GM10248 (cell line): ENCODE measurements at regions not wholly inside any gene's neighbourhood (a gene's known extent, or its start where the extent isn't known, plus 50 kb on each side); places are given as distances from the start of the nearest gene placed in this dataset.
"Not testable (repeated sequence)": the region's sequence is repeated elsewhere in the genome, so short reads cannot be mapped to it uniquely, and the experiment has no call there.

Experiments
- CTCF ChIA-PET: fragments of 300-600 bp; sonication (Branson Sonifier 250); formaldehyde crosslinking; extraction: SDS; loops from one replicate; lab custom pipeline; 2021; ENCODE audit warnings: antibody characterized with exemption; lab: Yijun Ruan, JAX
- POLR2A ChIA-PET: fragments of 350-650 bp; sonication (Branson Sonifier 250); formaldehyde crosslinking; extraction: SDS; loops from one replicate; lab custom pipeline; 2020; ENCODE audit warnings: antibody characterized with exemption; lab: Yijun Ruan, JAX
- DNase-seq: peaks from one replicate; pipeline ENCODE4 v3.0.0; 2012; ENCODE audit errors: extremely low spot score
- CTCF ChIP-seq: IDR thresholded peaks from 2 replicates; pipeline ENCODE4 v1.5.1; 2012; ENCODE audit warnings: mild to moderate bottlenecking, low read depth; ENCODE audit errors: extremely low read depth, missing control alignments, control extremely low read depth

GRCh38 chr10:89975771-89976170 is 274.4 kb downstream of the KIF20B start:
- POLR2A ChIA-PET = no interaction called here
- CTCF ChIA-PET = no interaction called here
- DNase-seq = no peak
- no peak for TF ChIP-seq CTCF

- DNase-seq = no peak
- TF ChIP-seq CTCF = no peak
- POLR2A ChIA-PET = no interaction called here
- CTCF ChIA-PET = interaction anchor here (1.4 kb wide), 1 partner anchor 94 kb away, joined by 4 read pairs; no protein-coding TSS in a partner anchor
These were observed 276.7 kb downstream of the KIF20B start for GRCh38 chr10:89978081-89978480.

- no peak for TF ChIP-seq CTCF
- POLR2A ChIA-PET = no interaction called here
- no peak for DNase-seq
- CTCF ChIA-PET = interaction anchor here (1.0 kb wide), 1 partner anchor 14 kb away, joined by 3 read pairs; no protein-coding TSS in a partner anchor
These were observed 278.3 kb downstream of the KIF20B start for GRCh38 chr10:89979726-89980125.

- ChIA-PET CTCF (interaction anchor here (1.0 kb wide), 1 partner anchor 14 kb away, joined by 3 read pairs; no protein-coding TSS in a partner anchor), POLR2A (no interaction called here)
- no peak for DNase-seq
- no peak for TF ChIP-seq CTCF
These were observed 278.8 kb downstream of the KIF20B start for GRCh38 chr10:89980166-89980565.

- POLR2A ChIA-PET = no interaction called here
- CTCF ChIA-PET = no interaction called here
- no peak for DNase-seq
- no peak for TF ChIP-seq CTCF
These were observed 280.5 kb downstream of the KIF20B start for GRCh38 chr10:89981891-89982290.

- POLR2A ChIA-PET = no interaction called here
- DNase-seq = no peak
- CTCF ChIA-PET = no interaction called here
- no peak for TF ChIP-seq CTCF
These were observed 284.1 kb downstream of the KIF20B start for GRCh38 chr10:89985446-89985845.

- CTCF ChIA-PET, POLR2A ChIA-PET, DNase-seq: not testable (repeated sequence)
These were observed 287.0 kb downstream of the KIF20B start for GRCh38 chr10:89988361-89988760.
